ENCODE measurements at regions not wholly inside any gene's neighbourhood (a gene's known extent, or its start where the extent isn't known, plus 50 kb on each side); places are given as distances from the start of the nearest gene placed in this dataset.

- H3K27ac Mint-ChIP-seq = peak overlapping the region; percentile 19 to 45
- WGBS (ENCODE audit: insufficient coverage) = 78% methylated on average over 6 of the region's 7 CpGs
- DNase-seq (no peak), ATAC-seq (no peak)
- no peak overlapping the region for H3K27ac ChIP-seq (ENCODE audit: low read length)
- no peaks in the 10 kb centered on the region for H3K36me3 Mint-ChIP-seq
- peak overlapping the region; percentile 38 for H3K4me3 Mint-ChIP-seq
- no peaks in the 10 kb centered on the region for H3K27me3 ChIP-seq (ENCODE audit: control insufficient read depth, insufficient read depth, low read length)
- H3K27me3 Mint-ChIP-seq (ENCODE audit: low read depth in 2 of 2) = no peaks in the 10 kb centered on the region
- peaks cover 43 to 44% of the 10 kb centered on the region in 2 donors for H3K4me1 Mint-ChIP-seq
- intact Hi-C loops (cut with micrococcal nuclease) = no loop called here
- H3K4me1 ChIP-seq (ENCODE audit: control insufficient read depth, insufficient read depth, low read length) = peaks cover 28% of the 10 kb centered on the region
- H3K36me3 ChIP-seq (ENCODE audit: control insufficient read depth, insufficient read depth, low read length) = no peaks in the 10 kb centered on the region
- no peaks in the 10 kb centered on the region for H3K9me3 ChIP-seq (ENCODE audit: control insufficient read depth, insufficient read depth, low read length)
- H3K4me3 ChIP-seq (ENCODE audit: low read length) = no peak overlapping the region
- H3K9me3 Mint-ChIP-seq = no peaks in the 10 kb centered on the region
- TF ChIP-seq CTCF (IDR thresholded peaks at IDR 0.05) = no peak
Observed at GRCh38 chr1:235009074-235009473, 119.6 kb downstream of the TOMM20 start.

DNA sequence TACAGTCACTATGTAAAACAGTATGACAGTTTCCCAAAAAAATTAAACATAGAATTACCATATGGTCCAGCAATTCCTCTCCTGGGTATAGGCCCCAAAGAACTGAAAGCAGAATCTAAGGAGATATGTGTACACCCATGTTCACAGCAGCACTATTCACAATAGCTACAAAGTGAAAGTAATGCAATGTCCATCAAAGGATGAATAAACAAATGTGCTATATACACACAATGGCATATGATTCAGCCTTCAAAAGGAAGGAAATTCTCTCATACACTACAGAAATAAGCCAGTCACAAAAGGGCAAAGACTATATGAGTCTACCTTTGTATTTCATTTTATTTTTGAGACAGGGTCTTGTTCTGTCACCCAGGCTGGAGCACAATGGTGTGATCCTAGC is 120.4 kb downstream of the TOMM20 start:
- H3K36me3 ChIP-seq (ENCODE audit: control insufficient read depth, insufficient read depth, low read length) = no peaks in the 10 kb centered on the region
- H3K27me3 ChIP-seq (ENCODE audit: control insufficient read depth, insufficient read depth, low read length) = no peaks in the 10 kb centered on the region
- H3K9me3 Mint-ChIP-seq = no peaks in the 10 kb centered on the region
- no peak for TF ChIP-seq CTCF (IDR thresholded peaks at IDR 0.05)
- no peaks in the 10 kb centered on the region for H3K36me3 Mint-ChIP-seq
- ATAC-seq (no peak), DNase-seq (no peak)
- no peak overlapping the region for H3K4me3 Mint-ChIP-seq
- H3K27me3 Mint-ChIP-seq (ENCODE audit: low read depth in 2 of 2) = no peaks in the 10 kb centered on the region
- no peaks in the 10 kb centered on the region for H3K9me3 ChIP-seq (ENCODE audit: control insufficient read depth, insufficient read depth, low read length)
- peaks cover 39 to 44% of the 10 kb centered on the region in 2 donors for H3K4me1 Mint-ChIP-seq
- peak overlapping the region in 1 of 2 donors; percentile 45 for H3K27ac Mint-ChIP-seq
- H3K4me1 ChIP-seq (ENCODE audit: control insufficient read depth, insufficient read depth, low read length) = peaks cover 28% of the 10 kb centered on the region
- intact Hi-C loops (cut with micrococcal nuclease) = no loop called here
- no peak overlapping the region for H3K4me3 ChIP-seq (ENCODE audit: low read length)
- no peak overlapping the region for H3K27ac ChIP-seq (ENCODE audit: low read length)

DNA sequence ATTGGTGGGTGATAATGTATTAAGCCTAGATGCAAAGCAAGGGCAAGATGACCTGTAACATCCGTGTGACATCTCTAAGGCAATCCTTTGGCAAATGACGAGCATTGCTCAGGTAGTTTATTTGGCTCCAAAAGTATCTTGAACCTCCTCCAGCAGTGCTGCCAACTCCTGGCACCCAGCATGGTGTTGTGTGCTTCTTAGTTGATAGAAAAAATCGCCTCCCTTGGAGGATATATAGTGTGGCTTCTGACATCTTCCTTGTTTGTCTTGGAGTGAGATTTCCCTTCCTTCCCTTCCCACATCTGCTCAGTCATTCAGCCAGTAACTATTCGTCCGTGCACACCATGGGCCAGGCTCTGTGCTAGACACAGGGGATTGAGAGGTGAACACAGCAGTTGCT is 121.8 kb downstream of the TOMM20 start:
- H3K27me3 ChIP-seq (ENCODE audit: control insufficient read depth, insufficient read depth, low read length) = no peaks in the 10 kb centered on the region
- H3K27ac ChIP-seq (ENCODE audit: low read length) = no peak overlapping the region
- H3K9me3 Mint-ChIP-seq = no peaks in the 10 kb centered on the region
- DNase-seq (no peak), ATAC-seq (no peak)
- H3K4me1 ChIP-seq (ENCODE audit: control insufficient read depth, insufficient read depth, low read length) = peaks cover 15% of the 10 kb centered on the region
- 65% methylated on average over 5 of the region's 5 CpGs for WGBS (ENCODE audit: insufficient coverage)
- no peak overlapping the region for H3K4me3 ChIP-seq (ENCODE audit: low read length)
- peaks cover 28 to 34% of the 10 kb centered on the region in 2 donors for H3K4me1 Mint-ChIP-seq
- no peaks in the 10 kb centered on the region for H3K36me3 ChIP-seq (ENCODE audit: control insufficient read depth, insufficient read depth, low read length)
- H3K27me3 Mint-ChIP-seq (ENCODE audit: low read depth in 2 of 2) = no peaks in the 10 kb centered on the region
- H3K27ac Mint-ChIP-seq = peak overlapping the region in 1 of 2 donors; percentile 8
- no peak for TF ChIP-seq CTCF (IDR thresholded peaks at IDR 0.05)
- H3K4me3 Mint-ChIP-seq = no peak overlapping the region
- intact Hi-C loops (cut with micrococcal nuclease) = no loop called here
- H3K36me3 Mint-ChIP-seq = no peaks in the 10 kb centered on the region
- H3K9me3 ChIP-seq (ENCODE audit: control insufficient read depth, insufficient read depth, low read length) = no peaks in the 10 kb centered on the region

- H3K27me3 Mint-ChIP-seq (ENCODE audit: low read depth in 2 of 2) = no peaks in the 10 kb centered on the region
- TF ChIP-seq CTCF (IDR thresholded peaks at IDR 0.05) = no peak
- H3K36me3 Mint-ChIP-seq = no peaks in the 10 kb centered on the region
- ATAC-seq (peak; percentile 53 to 75 (median 63)), DNase-seq (no peak)
- H3K4me3 Mint-ChIP-seq = no peak overlapping the region
- peak overlapping the region; percentile 8 to 12 for H3K27ac Mint-ChIP-seq
- peaks cover 23 to 28% of the 10 kb centered on the region in 2 donors for H3K4me1 Mint-ChIP-seq
- H3K9me3 Mint-ChIP-seq = no peaks in the 10 kb centered on the region
- intact Hi-C loops (cut with micrococcal nuclease) = no loop called here
- Histone ChIP-seq H3K4me1 (ENCODE audit: control insufficient read depth, insufficient read depth, low read length) (peaks cover 9% of the 10 kb centered on the region), H3K27ac (ENCODE audit: low read length) (no peak overlapping the region), H3K36me3 (ENCODE audit: control insufficient read depth, insufficient read depth, low read length) (no peaks in the 10 kb centered on the region), H3K9me3 (ENCODE audit: control insufficient read depth, insufficient read depth, low read length) (no peaks in the 10 kb centered on the region), H3K4me3 (ENCODE audit: low read length) (no peak overlapping the region), H3K27me3 (ENCODE audit: control insufficient read depth, insufficient read depth, low read length) (no peaks in the 10 kb centered on the region)
- 16% methylated on average over 1 of the region's 1 CpG for WGBS (ENCODE audit: insufficient coverage)
Observed at GRCh38 chr1:235006132-235006721, 122.4 kb downstream of the TOMM20 start.
